GM21526 (cell line): ENCODE measurements at regions not wholly inside any gene's neighbourhood (a gene's known extent, or its start where the extent isn't known, plus 50 kb on each side); places are given as distances from the start of the nearest gene placed in this dataset.
"Not testable (repeated sequence)": the region's sequence is repeated elsewhere in the genome, so short reads cannot be mapped to it uniquely, and the experiment has no call there.

Experiments
- ATAC-seq: cut with Tn5 transposase; IDR thresholded peaks from one replicate; pipeline ENCODE4 v1.9.1; 2021; ENCODE audit warnings: moderate library complexity; ENCODE audit not compliant: unreplicated experiment, low FRiP score

DNA sequence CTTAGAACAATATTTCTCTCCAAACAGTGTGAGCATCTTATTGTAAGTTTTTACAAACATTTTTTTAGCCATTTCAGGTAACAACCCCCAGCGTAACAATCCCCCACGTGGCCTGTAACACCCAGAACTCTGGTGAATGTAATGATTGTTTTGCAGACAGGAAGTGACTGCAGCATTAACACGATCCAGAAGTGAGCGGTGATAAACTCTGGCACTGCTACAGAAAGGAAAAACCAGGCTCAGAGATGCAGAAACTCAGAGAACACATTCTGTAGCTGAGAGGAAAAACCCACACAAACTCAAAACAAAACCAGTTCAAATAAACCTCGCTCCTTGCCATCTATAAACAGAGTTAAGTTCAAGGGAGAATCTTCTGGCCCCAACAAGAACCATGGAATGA, 285.7 kb downstream of the FGFR2 start:
- ATAC-seq = no peak

- no peak for ATAC-seq
Observed at GRCh38 chr10:121313119-121313875, 284.9 kb downstream of the FGFR2 start.

- ATAC-seq = no peak
Observed at GRCh38 chr10:121316432-121316831, 281.8 kb downstream of the FGFR2 start.

DNA sequence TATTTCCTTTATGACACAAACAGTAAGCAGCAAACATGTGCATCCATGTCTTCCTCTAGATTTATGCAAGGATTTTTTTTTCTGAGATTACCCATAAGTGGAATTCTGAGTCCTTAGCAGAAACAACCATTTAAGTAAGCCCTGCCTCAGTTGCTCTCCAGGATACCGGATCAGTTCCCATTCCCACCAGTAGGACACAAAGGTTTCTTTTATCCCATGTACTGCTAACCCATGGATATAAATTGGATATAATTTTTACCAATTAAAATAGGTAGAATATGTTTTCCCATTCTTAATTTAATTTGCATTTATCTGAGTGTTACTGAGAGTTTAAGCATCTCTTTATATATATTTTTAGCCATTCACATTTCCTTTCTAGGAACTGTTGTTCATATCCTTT, 280.9 kb downstream of the FGFR2 start:
- ATAC-seq = no peak

- no peak for ATAC-seq
Observed at GRCh38 chr10:121322046-121322445, 276.2 kb downstream of the FGFR2 start.

GRCh38 chr10:121322776-121323175, 275.5 kb downstream of the FGFR2 start:
- ATAC-seq = no peak

DNA sequence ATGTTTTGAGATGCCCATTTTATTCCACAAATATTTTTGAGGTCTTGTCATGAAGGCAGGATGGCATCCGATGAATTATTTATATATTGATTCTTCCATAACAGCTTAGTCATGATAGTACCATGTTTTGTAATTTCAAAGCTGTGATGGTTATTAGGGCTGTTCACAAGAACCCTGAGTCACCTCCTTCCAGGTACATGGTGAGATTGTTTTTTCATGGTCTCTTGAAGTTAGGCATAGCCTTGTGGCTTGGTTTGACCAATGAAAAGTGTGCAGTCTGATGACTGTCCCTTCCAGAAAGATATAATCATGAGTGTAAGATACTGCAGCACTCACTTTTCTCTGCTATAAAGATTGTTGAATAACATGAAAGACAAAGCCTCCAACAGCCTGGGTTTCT, 274.8 kb downstream of the FGFR2 start:
- ATAC-seq = no peak

DNA sequence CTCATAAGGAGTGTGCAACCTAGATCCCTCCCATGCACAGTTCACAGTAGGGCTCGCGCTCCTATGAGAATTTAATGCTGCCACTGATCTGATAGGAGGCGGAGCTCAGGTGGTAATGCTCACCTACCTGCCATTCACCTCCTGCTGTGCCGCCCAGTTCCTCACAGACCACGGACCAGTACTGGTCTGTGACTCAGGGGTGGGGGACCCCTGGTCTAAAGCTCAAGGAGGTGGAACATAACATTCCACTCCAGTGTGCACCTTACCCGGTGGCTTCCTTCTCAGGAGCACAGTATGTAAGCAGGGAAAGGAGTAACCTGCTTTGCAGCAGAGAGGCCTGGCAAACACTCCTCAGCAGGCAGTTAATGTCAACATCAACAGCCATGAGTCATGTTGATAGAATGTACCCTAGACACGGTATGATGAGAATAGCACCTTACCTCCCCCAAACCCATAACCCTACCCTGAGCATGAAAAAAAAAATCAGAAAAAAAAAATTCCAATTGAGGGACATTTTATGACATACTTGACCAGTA, 273.5 kb downstream of the FGFR2 start:
- no peak for ATAC-seq

DNA sequence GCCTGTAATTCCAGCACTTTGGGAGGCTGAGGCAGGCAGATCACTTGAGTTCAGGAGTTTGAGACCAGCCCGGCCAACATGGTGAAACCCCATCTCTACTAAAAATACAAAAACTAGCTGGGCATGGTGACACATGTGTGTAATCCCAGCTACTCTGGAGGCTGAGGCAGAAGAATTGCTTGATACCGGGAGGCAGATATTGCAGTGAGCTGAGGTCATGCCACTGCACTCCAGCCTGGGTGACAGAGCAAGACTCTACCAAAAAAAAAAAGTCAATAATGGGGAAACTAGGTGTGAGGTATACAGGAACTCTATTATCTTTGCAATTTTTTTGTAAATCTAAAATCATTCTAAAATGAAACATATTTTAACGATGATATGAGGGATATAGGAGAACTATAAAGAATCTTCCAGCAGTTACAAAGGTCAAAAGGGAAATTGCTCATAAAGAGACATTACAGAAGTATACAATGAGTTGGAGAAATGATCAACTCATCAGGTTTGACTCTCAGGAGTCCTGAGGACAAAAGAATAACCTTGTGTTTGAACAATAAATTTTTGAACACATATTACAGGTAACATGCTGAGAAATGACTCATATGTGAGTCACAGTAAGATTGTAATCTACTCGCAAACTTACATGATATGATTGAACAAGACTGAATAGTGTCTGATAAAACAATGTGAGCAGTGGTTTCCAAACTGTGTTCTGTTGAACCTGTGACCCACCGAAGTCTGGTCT, 272.6 kb downstream of the FGFR2 start:
- no peak for ATAC-seq

GRCh38 chr10:121326905-121327304, 271.3 kb downstream of the FGFR2 start:
- no peak for ATAC-seq

- no peak for ATAC-seq
Observed at GRCh38 chr10:121327727-121328126, 270.5 kb downstream of the FGFR2 start.

- ATAC-seq = not testable (repeated sequence)
Observed at GRCh38 chr10:121329631-121330030, 268.6 kb downstream of the FGFR2 start.

GRCh38 chr10:121330563-121330962, 267.7 kb downstream of the FGFR2 start:
- ATAC-seq = no peak

DNA sequence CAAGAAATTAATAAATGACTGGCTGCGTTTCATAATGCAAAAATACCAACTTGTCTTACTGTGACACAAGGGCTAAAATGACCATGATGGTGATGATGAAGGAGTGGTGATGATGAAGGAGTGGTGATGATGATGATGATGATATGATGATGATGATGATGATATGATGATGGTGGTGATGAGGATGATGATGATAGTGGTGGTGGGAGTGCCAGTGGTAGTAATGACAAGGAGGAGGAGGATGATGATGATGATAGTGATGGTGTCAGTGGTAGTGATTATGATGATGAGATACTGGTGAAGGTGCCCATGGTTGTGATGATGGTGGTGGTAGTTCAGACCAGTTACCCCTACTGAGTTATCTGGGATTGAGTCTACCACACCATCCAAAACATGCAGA, 265.9 kb downstream of the FGFR2 start:
- no peak for ATAC-seq

- ATAC-seq = no peak
Observed at GRCh38 chr10:121332829-121333765, 265.1 kb downstream of the FGFR2 start.

GRCh38 chr10:121335386-121335925, 262.8 kb downstream of the FGFR2 start:
- no peak for ATAC-seq

- ATAC-seq = no peak
Observed at GRCh38 chr10:121337427-121337826, 260.8 kb downstream of the FGFR2 start.

- ATAC-seq = no peak
Observed at GRCh38 chr10:121338206-121338980, 259.9 kb downstream of the FGFR2 start.

- ATAC-seq = no peak
Observed at GRCh38 chr10:121339114-121339513, 259.1 kb downstream of the FGFR2 start.
